ENCODE measurements at regions not wholly inside any gene's neighbourhood (a gene's known extent, or its start where the extent isn't known, plus 50 kb on each side); places are given as distances from the start of the nearest gene placed in this dataset.

DNA sequence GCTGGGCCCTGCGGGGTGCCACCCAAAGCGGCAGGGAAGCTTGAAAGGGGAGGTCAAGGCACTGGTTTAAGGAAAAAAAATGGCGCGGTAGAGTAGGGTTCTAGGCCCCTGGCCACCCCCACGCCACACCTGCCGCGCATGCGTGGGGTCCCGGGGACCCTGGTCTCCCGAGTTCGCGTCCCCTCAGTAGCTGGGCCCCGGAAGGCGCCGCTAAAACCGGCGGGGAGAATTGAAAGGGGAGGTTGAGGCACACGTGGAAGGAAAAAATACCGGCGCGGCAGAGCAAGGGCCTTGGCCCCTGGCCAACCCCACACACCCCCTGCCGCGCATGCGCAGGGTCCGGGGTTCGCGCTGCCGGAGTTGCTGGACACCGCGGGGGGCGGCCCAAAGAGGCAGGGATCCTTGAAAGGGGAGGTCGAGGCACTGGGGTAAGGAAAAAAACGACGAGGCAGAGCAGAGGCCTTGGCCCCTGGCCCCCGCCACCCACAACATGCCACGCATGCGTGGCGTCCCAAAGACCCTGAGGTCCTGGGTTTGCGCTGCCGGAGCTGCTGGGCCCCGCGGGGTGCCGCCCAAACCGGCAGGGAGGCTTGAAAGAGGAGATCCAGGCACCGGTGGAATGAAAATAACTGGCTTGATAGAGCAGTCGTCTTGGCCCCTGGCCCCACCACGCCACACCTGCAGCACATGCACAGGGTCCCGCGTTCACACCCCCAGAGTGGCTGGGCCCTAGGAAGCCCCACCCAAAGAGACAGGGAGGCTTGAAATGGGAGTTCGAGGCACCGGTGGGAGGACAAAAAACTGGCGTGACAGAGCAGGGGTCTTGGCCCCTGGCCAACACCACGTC lies 314.5 kb downstream of the ALG10 start:
- ChIA-PET CTCF (no interaction called here), POLR2A (no interaction called here)
- Histone ChIP-seq H3K9me3 (replicated peaks; ENCODE audit: control insufficient read depth, insufficient read depth, low read length) (peaks cover 3% of the 10 kb centered on the region), H3K36me3 (ENCODE audit: control insufficient read depth in 2 of 2, extremely low read depth in 1 of 2, insufficient read depth in 2 of 2, low read length in 2 of 2) (no peaks in the 10 kb centered on the region), H3K27me3 (ENCODE audit: control insufficient read depth in 2 of 2, insufficient read depth in 2 of 2, low read length in 2 of 2) (no peaks in the 10 kb centered on the region), H2AFZ (ENCODE audit: low read depth, low read length) (no peak overlapping the region), H3K79me2 (ENCODE audit: control insufficient read depth, insufficient read depth, low read length) (no peaks in the 10 kb centered on the region), H4K20me1 (replicated peaks; ENCODE audit: control insufficient read depth, extremely low read depth, insufficient read depth, low read length) (no peaks in the 10 kb centered on the region), H3K27ac (ENCODE audit: insufficient read depth, low read depth, low read length) (no peak overlapping the region), H3K9me1 (replicated peaks; ENCODE audit: control insufficient read depth, extremely low read depth, insufficient read depth, low read length) (no peaks in the 10 kb centered on the region), H3K4me3 (replicated peaks in 1 of 3; ENCODE audit: insufficient read depth in 1 of 3, low read depth in 1 of 3, low read length in 3 of 3) (no peak overlapping the region), H3K4me1 (ENCODE audit: control insufficient read depth, extremely low read depth, insufficient read depth, low read length) (no peaks in the 10 kb centered on the region), H3K9ac (replicated peaks; ENCODE audit: extremely low read depth, insufficient read depth, low read length) (no peak overlapping the region), H3K4me2 (ENCODE audit: insufficient read depth, low read length) (no peak overlapping the region)
- FAIRE-seq: no peak
- no peak for DNase-seq (ENCODE audit: low read depth, low spot score)
- no TSS peak for BruUV-seq (replicated peaks)
- no peak for TF ChIP-seq POLR2A (IDR thresholded peaks at IDR 0.05; ENCODE audit: low read depth, low read length)
- TF ChIP-seq EZH2 (IDR thresholded peaks at IDR 0.05; ENCODE audit: borderline replicate concordance, low read depth, low read length, severe bottlenecking): no peak
- TF ChIP-seq MAX (IDR thresholded peaks at IDR 0.05; ENCODE audit: insufficient read depth, insufficient read length): no peak
- TF ChIP-seq, protein P1, sequence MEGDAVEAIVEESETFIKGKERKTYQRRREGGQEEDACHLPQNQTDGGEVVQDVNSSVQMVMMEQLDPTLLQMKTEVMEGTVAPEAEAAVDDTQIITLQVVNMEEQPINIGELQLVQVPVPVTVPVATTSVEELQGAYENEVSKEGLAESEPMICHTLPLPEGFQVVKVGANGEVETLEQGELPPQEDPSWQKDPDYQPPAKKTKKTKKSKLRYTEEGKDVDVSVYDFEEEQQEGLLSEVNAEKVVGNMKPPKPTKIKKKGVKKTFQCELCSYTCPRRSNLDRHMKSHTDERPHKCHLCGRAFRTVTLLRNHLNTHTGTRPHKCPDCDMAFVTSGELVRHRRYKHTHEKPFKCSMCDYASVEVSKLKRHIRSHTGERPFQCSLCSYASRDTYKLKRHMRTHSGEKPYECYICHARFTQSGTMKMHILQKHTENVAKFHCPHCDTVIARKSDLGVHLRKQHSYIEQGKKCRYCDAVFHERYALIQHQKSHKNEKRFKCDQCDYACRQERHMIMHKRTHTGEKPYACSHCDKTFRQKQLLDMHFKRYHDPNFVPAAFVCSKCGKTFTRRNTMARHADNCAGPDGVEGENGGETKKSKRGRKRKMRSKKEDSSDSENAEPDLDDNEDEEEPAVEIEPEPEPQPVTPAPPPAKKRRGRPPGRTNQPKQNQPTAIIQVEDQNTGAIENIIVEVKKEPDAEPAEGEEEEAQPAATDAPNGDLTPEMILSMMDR (IDR thresholded peaks at IDR 0.05; ENCODE audit: extremely low read depth in 1 of 2, insufficient read depth in 1 of 2, low read depth in 1 of 2, low read length in 2 of 2): no peak
- TF ChIP-seq JUN (IDR thresholded peaks at IDR 0.05; ENCODE audit: borderline replicate concordance, insufficient read depth, insufficient read length, low read depth): no peak
- no peak for TF ChIP-seq MYC (IDR thresholded peaks at IDR 0.05; ENCODE audit: low read depth, low read length)
- no peak for TF ChIP-seq POLR2AphosphoS5 (IDR thresholded peaks at IDR 0.05; ENCODE audit: insufficient read depth, low read depth, low read length)
- TF ChIP-seq GATA2 (IDR thresholded peaks at IDR 0.05; ENCODE audit: insufficient read depth, insufficient read length, low read depth, low read length): no peak
- no peak for TF ChIP-seq FOS (IDR thresholded peaks at IDR 0.05; ENCODE audit: borderline replicate concordance, insufficient read depth, low read length)
- intact Hi-C loops (cut with micrococcal nuclease) (no loop called here), dilution Hi-C loops (cut with MboI; ENCODE audit: extremely low pct_ligation_motif_present, low sequenced_read_pairs) (no loop called here)
